ENCODE measurements at regions not wholly inside any gene's neighbourhood (a gene's known extent, or its start where the extent isn't known, plus 50 kb on each side); places are given as distances from the start of the nearest gene placed in this dataset.

DNA sequence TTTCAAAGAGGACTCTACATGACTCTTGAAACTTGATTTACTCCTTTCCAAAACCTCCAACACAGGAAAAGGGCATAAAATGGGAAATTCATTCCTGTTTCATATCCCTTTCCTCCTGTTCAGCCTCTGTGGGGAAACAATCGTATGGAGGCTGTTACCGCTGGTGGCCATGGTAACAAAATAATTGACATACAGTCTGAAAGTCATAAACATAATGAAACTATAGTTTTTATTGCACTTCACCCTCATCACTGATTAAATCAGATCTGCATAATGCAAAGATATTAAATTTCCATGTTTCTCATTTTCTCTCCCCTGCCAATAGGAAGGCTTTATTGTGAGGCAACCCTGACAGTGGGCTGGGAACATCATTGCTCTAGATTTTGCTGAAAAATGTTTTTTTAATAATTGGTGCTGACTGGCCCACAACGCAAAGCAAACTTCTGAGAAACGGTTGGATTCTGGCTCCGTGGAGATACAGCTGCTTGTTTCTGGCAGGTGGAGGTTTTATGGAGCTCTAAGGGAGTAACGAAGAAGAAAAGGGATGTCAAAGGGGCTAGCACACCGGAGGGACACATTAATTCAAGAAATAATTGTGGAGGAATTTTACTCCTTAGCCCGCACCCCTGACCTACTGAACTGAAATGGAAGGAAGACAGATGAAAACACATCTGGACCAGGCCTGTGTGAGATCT is 154.2 kb upstream of the SHISA6 start:
- H3K4me1 ChIP-seq = no peaks in the 10 kb centered on the region
- no peak for DNase-seq
- intact Hi-C loops (cut with DNase I) = no loop called here
- no peaks in the 10 kb centered on the region for H3K9me3 ChIP-seq
- H3K27ac ChIP-seq = no peak overlapping the region
- no peaks in the 10 kb centered on the region for H3K27me3 ChIP-seq
- H3K36me3 ChIP-seq = no peaks in the 10 kb centered on the region
- H3K9ac ChIP-seq (ENCODE audit: low read depth in 2 of 2, low read length in 2 of 2) = no peak overlapping the region
- TF ChIP-seq, protein P1, sequence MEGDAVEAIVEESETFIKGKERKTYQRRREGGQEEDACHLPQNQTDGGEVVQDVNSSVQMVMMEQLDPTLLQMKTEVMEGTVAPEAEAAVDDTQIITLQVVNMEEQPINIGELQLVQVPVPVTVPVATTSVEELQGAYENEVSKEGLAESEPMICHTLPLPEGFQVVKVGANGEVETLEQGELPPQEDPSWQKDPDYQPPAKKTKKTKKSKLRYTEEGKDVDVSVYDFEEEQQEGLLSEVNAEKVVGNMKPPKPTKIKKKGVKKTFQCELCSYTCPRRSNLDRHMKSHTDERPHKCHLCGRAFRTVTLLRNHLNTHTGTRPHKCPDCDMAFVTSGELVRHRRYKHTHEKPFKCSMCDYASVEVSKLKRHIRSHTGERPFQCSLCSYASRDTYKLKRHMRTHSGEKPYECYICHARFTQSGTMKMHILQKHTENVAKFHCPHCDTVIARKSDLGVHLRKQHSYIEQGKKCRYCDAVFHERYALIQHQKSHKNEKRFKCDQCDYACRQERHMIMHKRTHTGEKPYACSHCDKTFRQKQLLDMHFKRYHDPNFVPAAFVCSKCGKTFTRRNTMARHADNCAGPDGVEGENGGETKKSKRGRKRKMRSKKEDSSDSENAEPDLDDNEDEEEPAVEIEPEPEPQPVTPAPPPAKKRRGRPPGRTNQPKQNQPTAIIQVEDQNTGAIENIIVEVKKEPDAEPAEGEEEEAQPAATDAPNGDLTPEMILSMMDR (IDR thresholded peaks at IDR 0.05) = no peak
- no peak overlapping the region for H3K4me3 ChIP-seq

DNA sequence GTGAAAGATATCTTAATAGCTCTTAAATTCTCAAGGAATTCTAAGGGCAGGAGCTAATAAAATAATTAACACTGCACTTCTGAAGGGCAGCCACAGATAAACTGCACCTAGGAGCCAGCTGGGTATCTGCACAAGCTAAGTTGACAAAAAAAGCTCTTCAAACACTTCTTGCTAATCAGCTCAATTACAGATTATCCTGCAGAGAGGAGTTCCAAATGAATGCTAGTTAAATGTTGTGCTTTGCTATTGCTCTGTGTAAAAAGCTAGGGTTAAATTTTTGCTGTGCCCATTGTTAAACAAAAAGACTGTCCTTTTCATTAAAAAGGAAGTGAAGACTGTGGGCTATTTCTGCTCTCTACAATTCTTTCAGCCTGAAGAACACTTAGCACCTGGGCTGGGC is 158.5 kb upstream of the SHISA6 start:
- no peak overlapping the region for H3K9ac ChIP-seq (ENCODE audit: low read depth in 2 of 2, low read length in 2 of 2)
- H3K36me3 ChIP-seq = no peaks in the 10 kb centered on the region
- intact Hi-C loops (cut with DNase I) = no loop called here
- TF ChIP-seq, protein P1 (IDR thresholded peaks at IDR 0.05) = no peak
- H3K27me3 ChIP-seq = no peaks in the 10 kb centered on the region
- H3K9me3 ChIP-seq = no peaks in the 10 kb centered on the region
- no peak for DNase-seq
- H3K4me1 ChIP-seq = no peaks in the 10 kb centered on the region
- H3K27ac ChIP-seq = no peak overlapping the region
- H3K4me3 ChIP-seq = no peak overlapping the region

DNA sequence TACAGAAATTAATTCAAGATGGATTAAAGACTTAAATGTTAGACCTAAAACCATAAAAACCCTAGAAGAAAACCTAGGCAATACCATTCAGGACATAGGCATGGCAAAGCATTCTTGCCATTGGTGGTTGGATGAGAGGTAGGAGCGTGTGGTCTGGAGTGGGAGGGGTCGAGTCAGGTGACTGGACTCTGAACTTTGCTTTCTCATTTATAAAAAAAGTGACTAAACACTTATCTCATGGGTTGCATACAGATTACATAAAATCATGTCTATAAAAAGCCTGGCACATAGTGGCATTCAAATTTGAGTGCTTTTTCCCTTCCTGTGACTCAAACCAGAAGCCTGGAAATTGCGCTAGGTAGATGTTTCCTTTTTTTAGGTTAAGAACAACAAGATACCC is 159.7 kb upstream of the SHISA6 start:
- TF ChIP-seq, protein P1 (IDR thresholded peaks at IDR 0.05) = no peak
- peak; percentile 52 for DNase-seq
- intact Hi-C loops (cut with DNase I) = no loop called here

DNA sequence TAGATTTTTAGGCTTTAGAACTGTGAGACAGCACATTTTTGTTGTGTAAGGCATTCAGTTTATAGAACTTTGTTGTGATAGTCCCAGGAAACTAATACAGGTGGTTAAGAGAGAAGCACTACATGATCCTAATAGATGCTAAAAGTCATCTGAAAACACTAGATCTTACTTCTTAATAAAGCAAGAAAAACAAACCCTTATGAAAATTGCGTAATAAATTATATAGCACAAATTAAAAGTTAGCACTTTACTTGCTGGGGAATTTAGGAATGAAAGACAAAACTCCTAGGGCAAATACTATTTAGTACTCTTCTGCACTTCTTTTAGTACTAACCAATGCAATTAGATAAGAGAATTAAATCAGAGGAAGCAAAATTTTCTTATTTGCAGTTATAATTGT is 163.3 kb upstream of the SHISA6 start:
- H3K9ac ChIP-seq (ENCODE audit: low read depth in 2 of 2, low read length in 2 of 2) = no peak overlapping the region
- TF ChIP-seq, protein P1 (IDR thresholded peaks at IDR 0.05) = no peak
- H3K9me3 ChIP-seq = no peaks in the 10 kb centered on the region
- no peaks in the 10 kb centered on the region for H3K4me1 ChIP-seq
- no peaks in the 10 kb centered on the region for H3K27me3 ChIP-seq
- no peak overlapping the region for H3K27ac ChIP-seq
- intact Hi-C loops (cut with DNase I) = no loop called here
- no peaks in the 10 kb centered on the region for H3K36me3 ChIP-seq
- no peak overlapping the region for H3K4me3 ChIP-seq
- no peak for DNase-seq

More for the DNA sequence above, 159.7 kb upstream of the SHISA6 start:
- Histone ChIP-seq H3K36me3 (no peaks in the 10 kb centered on the region), H3K27me3 (no peaks in the 10 kb centered on the region), H3K27ac (no peak overlapping the region), H3K4me1 (no peaks in the 10 kb centered on the region), H3K9ac (ENCODE audit: low read depth in 2 of 2, low read length in 2 of 2) (no peak overlapping the region), H3K9me3 (no peaks in the 10 kb centered on the region), H3K4me3 (no peak overlapping the region)

DNA sequence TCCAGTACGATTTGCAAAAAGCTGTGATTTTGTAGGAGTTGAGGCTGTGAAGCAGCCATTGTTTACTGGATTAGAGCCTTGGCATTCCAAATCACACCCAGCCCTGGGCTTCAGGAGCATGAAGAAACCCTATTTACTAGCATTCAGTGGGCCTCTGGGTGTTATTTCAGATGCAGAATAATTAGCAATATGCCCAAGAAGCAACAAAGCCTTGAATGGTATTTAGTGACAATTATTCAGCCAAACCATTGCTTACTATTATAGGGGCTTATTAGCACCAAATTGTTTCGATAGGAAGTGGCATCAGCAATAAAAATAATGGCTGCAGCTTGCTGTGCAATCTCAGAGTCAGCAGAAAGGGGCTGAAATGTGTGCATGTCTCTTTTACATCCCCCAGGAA is 166.6 kb upstream of the SHISA6 start:
- Histone ChIP-seq H3K9me3 (no peaks in the 10 kb centered on the region), H3K4me3 (no peak overlapping the region), H3K36me3 (no peaks in the 10 kb centered on the region), H3K4me1 (no peaks in the 10 kb centered on the region), H3K27me3 (no peaks in the 10 kb centered on the region), H3K9ac (ENCODE audit: low read depth in 2 of 2, low read length in 2 of 2) (no peak overlapping the region), H3K27ac (no peak overlapping the region)
- TF ChIP-seq, protein P1 (IDR thresholded peaks at IDR 0.05) = no peak
- DNase-seq = no peak
- intact Hi-C loops (cut with DNase I) = no loop called here

All from colonic mucosa (tissue), 4 donors.